H1 (cell line): ENCODE measurements at regions not wholly inside any gene's neighbourhood (a gene's known extent, or its start where the extent isn't known, plus 50 kb on each side); places are given as distances from the start of the nearest gene placed in this dataset.

ENCODE experiments used
- CTCF ChIA-PET: fragments of 300-600 bp; sonication (Branson Sonifier 250); formaldehyde crosslinking; loops from one replicate; lab custom pipeline; 2021; ENCODE audit not compliant: partially characterized antibody; lab: Charles Lee
- POLR2A ChIA-PET: fragments of 300-600 bp; sonication (Branson Sonifier 250); formaldehyde crosslinking; loops from one replicate; lab custom pipeline; 2021; ENCODE audit warnings: inconsistent platforms; ENCODE audit not compliant: partially characterized antibody; lab: Charles Lee
- DNase-seq, 2 experiments: peaks; one replicate each; pipeline versions ENCODE4 v3.0.0 to v3.0.0-alpha.2; 2010 to 2022; ENCODE audit warnings: low spot score in 2 of 2, low read depth in 1 of 2, mixed read lengths in 1 of 2
- FAIRE-seq: peaks from 2 replicates; lab custom pipeline; 2011; peaks lifted over from hg19 to GRCh38; lab: Jason Lieb, UNC
- H2AFZ ChIP-seq: 2 replicates; pipeline ENCODE4 v1.8.1; 2012; ENCODE audit warnings: low read length, inconsistent platforms
- H2AK5ac ChIP-seq: 2 replicates; pipeline ENCODE4 v1.6.1; 2013; ENCODE audit warnings: low read depth, low read length
- H2BK120ac ChIP-seq: replicated peaks from 2 replicates; pipeline ENCODE3; 2013; ENCODE audit warnings: low read depth, low read length, inconsistent platforms
- H2BK12ac ChIP-seq: 2 replicates; pipeline ENCODE4 v1.6.1; 2013; ENCODE audit warnings: low read depth, low read length
- H2BK15ac ChIP-seq: 2 replicates; pipeline ENCODE4 v1.6.1; 2013; ENCODE audit warnings: low read length
- H2BK20ac ChIP-seq: 2 replicates; pipeline ENCODE4 v1.6.1; 2013; ENCODE audit warnings: low read length
- H2BK5ac ChIP-seq: 2 replicates; pipeline ENCODE4 v1.6.1; 2013; ENCODE audit warnings: low read depth, low read length
- H3K14ac ChIP-seq: 2 replicates; pipeline ENCODE4 v1.6.1; 2013; ENCODE audit warnings: inconsistent platforms; ENCODE audit not compliant: insufficient read length
- H3K18ac ChIP-seq: 2 replicates; pipeline ENCODE4 v1.6.1; 2013; ENCODE audit warnings: low read length; ENCODE audit errors: extremely low read depth
- H3K23ac ChIP-seq: 2 replicates; pipeline ENCODE4 v1.6.1; 2013; ENCODE audit warnings: inconsistent platforms; ENCODE audit not compliant: insufficient read length
- H3K23me2 ChIP-seq: 2 replicates; pipeline ENCODE4 v1.6.1; 2013; ENCODE audit warnings: low read depth, low read length
- H3K27ac ChIP-seq: 2 replicates; pipeline ENCODE4 v1.6.1; 2011; ENCODE audit warnings: low read depth, low read length, inconsistent platforms
- H3K27me3 ChIP-seq, 4 experiments: replicated peaks in 1 of 4; 1 replicate in 1 of 4; 2 replicates in 3 of 4; pipeline versions ENCODE4 v1.6.1 to v1.8.1; 2011 to 2013; ENCODE audit warnings: low read length in 3 of 4, mild to moderate bottlenecking in 3 of 4, inconsistent platforms in 2 of 4, mixed read lengths in 2 of 4, moderate library complexity in 1 of 4; ENCODE audit not compliant: control insufficient read depth in 3 of 4, insufficient read depth in 3 of 4; ENCODE audit errors: extremely low read depth in 1 of 4
- H3K36me3 ChIP-seq, 4 experiments: 2 replicates each; pipeline versions ENCODE4 v1.6.1 to v1.8.1; 2011 to 2013; ENCODE audit warnings: mild to moderate bottlenecking in 4 of 4, low read length in 3 of 4, moderate library complexity in 2 of 4, control low read depth in 1 of 4, inconsistent platforms in 1 of 4; ENCODE audit not compliant: insufficient read depth in 4 of 4, control insufficient read depth in 2 of 4
- H3K4ac ChIP-seq: replicated peaks from 2 replicates; pipeline ENCODE3; 2013; ENCODE audit warnings: low read length, low read depth, mixed read lengths, inconsistent platforms; ENCODE audit not compliant: insufficient read length
- H3K4me1 ChIP-seq, 4 experiments: replicated peaks in 1 of 4; 1 replicate in 1 of 4; 2 replicates in 3 of 4; pipeline versions ENCODE4 v1.6.1 to v1.8.1; 2011 to 2013; ENCODE audit warnings: low read length in 3 of 4, inconsistent platforms in 2 of 4, mixed read lengths in 1 of 4; ENCODE audit not compliant: insufficient read depth in 4 of 4, control insufficient read depth in 3 of 4
- H3K4me2 ChIP-seq, 2 experiments: 2 replicates each; pipeline versions ENCODE4 v1.6.1 to v1.8.1; 2011 to 2013; ENCODE audit warnings: low read depth in 2 of 2, low read length in 2 of 2, control low read depth in 1 of 2, inconsistent platforms in 1 of 2, mild to moderate bottlenecking in 1 of 2; ENCODE audit not compliant: insufficient read depth in 1 of 2
- H3K4me3 ChIP-seq, 4 experiments: fragments of 200-600, 300-600 bp in 1 of 4; sonication (generic), shearing (Covaris generic), sonication (Bioruptor Twin) in 1 of 4; 2 replicates each; pipeline versions ENCODE4 v1.5.1 to v1.8.1; 2011 to 2016; ENCODE audit warnings: low read length in 4 of 4, low read depth in 3 of 4, control low read depth in 2 of 4, inconsistent platforms in 2 of 4, mild to moderate bottlenecking in 2 of 4, mixed read lengths in 1 of 4, moderate library complexity in 1 of 4; ENCODE audit not compliant: insufficient read depth in 2 of 4; ENCODE audit errors: extremely low read depth in 1 of 4
- H3K56ac ChIP-seq: replicated peaks from 2 replicates; pipeline ENCODE3; 2013; ENCODE audit warnings: low read depth, mild to moderate bottlenecking, mixed read lengths, low read length, inconsistent platforms; ENCODE audit not compliant: insufficient read length
- H3K79me1 ChIP-seq: 2 replicates; pipeline ENCODE4 v1.6.1; 2013; ENCODE audit warnings: low read depth, low read length, control low read depth
- H3K79me2 ChIP-seq, 2 experiments: 2 replicates each; pipeline versions ENCODE4 v1.6.1 to v1.8.1; 2012 to 2013; ENCODE audit warnings: low read length in 2 of 2, mild to moderate bottlenecking in 2 of 2, inconsistent platforms in 1 of 2; ENCODE audit not compliant: insufficient read depth in 2 of 2, control insufficient read depth in 1 of 2
- H3K9ac ChIP-seq, 4 experiments: replicated peaks in 1 of 4; 1 replicate in 1 of 4; 2 replicates in 3 of 4; pipeline versions ENCODE4 v1.6.1 to v1.8.1; 2011 to 2013; ENCODE audit warnings: low read depth in 3 of 4, low read length in 3 of 4, control low read depth in 2 of 4, mild to moderate bottlenecking in 2 of 4, moderate library complexity in 2 of 4, inconsistent platforms in 1 of 4; ENCODE audit errors: extremely low read depth in 1 of 4
- H3K9me3 ChIP-seq, 2 experiments: 2 replicates each; pipeline versions ENCODE4 v1.6.1 to v1.8.1; 2012 to 2013; ENCODE audit warnings: mild to moderate bottlenecking in 2 of 2, moderate library complexity in 2 of 2, control low read depth in 1 of 2, inconsistent platforms in 1 of 2, low read depth in 1 of 2, low read length in 1 of 2, mixed read lengths in 1 of 2; ENCODE audit not compliant: insufficient read depth in 2 of 2
- H4K20me1 ChIP-seq, 2 experiments: replicated peaks in 1 of 2; 2 replicates each; pipeline versions ENCODE3 to v1.8.1; 2011 to 2013; ENCODE audit warnings: inconsistent platforms in 2 of 2, low read length in 2 of 2, mild to moderate bottlenecking in 1 of 2; ENCODE audit not compliant: insufficient read depth in 2 of 2, control insufficient read depth in 1 of 2
- H4K5ac ChIP-seq: 2 replicates; pipeline ENCODE4 v1.6.1; 2013; ENCODE audit warnings: low read length, low read depth, mixed read lengths, inconsistent platforms; ENCODE audit not compliant: insufficient read length
- H4K8ac ChIP-seq: 2 replicates; pipeline ENCODE4 v1.8.0; 2013; ENCODE audit warnings: mild to moderate bottlenecking, moderate library complexity, low read length, inconsistent platforms; ENCODE audit not compliant: insufficient read depth; ENCODE audit errors: extremely low read depth
- H4K91ac ChIP-seq: replicated peaks from 2 replicates; pipeline ENCODE3; 2013; ENCODE audit warnings: low read length, mixed read lengths, inconsistent platforms; ENCODE audit not compliant: insufficient read length
- ATF3 ChIP-seq: IDR thresholded peaks from 2 replicates; pipeline ENCODE4 v1.6.1; 2011; ENCODE audit warnings: low read depth, mild to moderate bottlenecking, low read length; ENCODE audit not compliant: insufficient read depth
- BCL11A ChIP-seq, 2 experiments: IDR thresholded peaks; one replicate each; pipeline ENCODE4 v1.6.1; 2011; ENCODE audit warnings: low read depth in 2 of 2, low read length in 2 of 2, mild to moderate bottlenecking in 2 of 2
- CTCF ChIP-seq, 3 experiments: IDR thresholded peaks; 1 replicate in 2 of 3; 2 replicates in 1 of 3; pipeline versions ENCODE4 v1.5.1 to v1.6.1; 2011; ENCODE audit warnings: low read length in 3 of 3, mild to moderate bottlenecking in 3 of 3, inconsistent platforms in 2 of 3, low read depth in 1 of 3, moderate library complexity in 1 of 3; ENCODE audit not compliant: insufficient read depth in 1 of 3; ENCODE audit errors: control extremely low read depth in 1 of 3
- GABPA ChIP-seq: IDR thresholded peaks from 2 replicates; pipeline ENCODE4 v1.6.1; 2011; ENCODE audit warnings: mild to moderate bottlenecking, low read length, moderate library complexity, borderline replicate concordance; ENCODE audit not compliant: insufficient read depth
- JUND ChIP-seq: IDR thresholded peaks from 2 replicates; pipeline ENCODE4 v1.6.1; 2011; ENCODE audit warnings: mild to moderate bottlenecking, improper control_type of control experiment, low read length
- NANOG ChIP-seq: IDR thresholded peaks from 2 replicates; pipeline ENCODE4 v1.6.1; 2011; ENCODE audit warnings: low read length, low read depth, mild to moderate bottlenecking, inconsistent platforms; ENCODE audit not compliant: insufficient read depth, poor library complexity, severe bottlenecking
- POU5F1 ChIP-seq: IDR thresholded peaks from 2 replicates; pipeline ENCODE4 v1.6.1; 2011; ENCODE audit warnings: low read depth, mild to moderate bottlenecking, low read length, moderate library complexity
- SIX5 ChIP-seq: IDR thresholded peaks from 2 replicates; pipeline ENCODE4 v1.6.1; 2011; ENCODE audit warnings: mild to moderate bottlenecking, low read depth, low read length
- SRF ChIP-seq: IDR thresholded peaks from 2 replicates; pipeline ENCODE4 v1.6.1; 2011; ENCODE audit warnings: mild to moderate bottlenecking, low read depth, low read length, moderate library complexity
- USF2 ChIP-seq: IDR thresholded peaks from 2 replicates; pipeline ENCODE4 v1.6.1; 2011; ENCODE audit warnings: low read length, improper control_type of control experiment
- WGBS, 2 experiments: shearing (Covaris generic) in 1 of 2; methylation state at CpG; one replicate each; pipeline versions ENCODE4 v1.1.6 to v1.1.7; 2013 to 2015; ENCODE audit warnings: low lambda C conversion rate in 2 of 2, mixed read lengths in 2 of 2, inconsistent platforms in 1 of 2, low coverage in 1 of 2, missing lambda C conversion rate in 1 of 2; ENCODE audit not compliant: insufficient replicate concordance in 2 of 2, insufficient coverage in 1 of 2, insufficient read length in 1 of 2; ENCODE audit errors: extremely low coverage in 1 of 2, missing lambda C conversion rate in 1 of 2; 5-methylcytosine and 5-hydroxymethylcytosine counted together

- WGBS, 2 experiments, result 90% methylated on average over 12 of the region's 12 CpGs; no CpG with 5 or more reads in 1 of the 2 experiments
- no peak overlapping the region for H4K8ac ChIP-seq
- no peak overlapping the region for H4K91ac ChIP-seq
- H3K18ac ChIP-seq, result no peak overlapping the region
- H3K14ac ChIP-seq, result no peak overlapping the region
- no peak overlapping the region for H3K27ac ChIP-seq
- H3K9ac ChIP-seq, result no peak overlapping the region
- H2AFZ ChIP-seq, result 0 out of 2 replicates have a peak overlapping the region, but pooled peaks have one; percentile 33
- H3K56ac ChIP-seq, result no peak overlapping the region
- H3K4ac ChIP-seq, result no peak overlapping the region
- no peak overlapping the region for H2BK15ac ChIP-seq
- H3K36me3 ChIP-seq, result peaks cover 0 to 3% (median 0%) of the 10 kb centered on the region in 4 experiments; a peak in 1 of 8 replicates
- H2BK120ac ChIP-seq, result no peak overlapping the region
- FAIRE-seq (no peak), DNase-seq (no peak)
- H3K79me2 ChIP-seq, result no peaks in the 10 kb centered on the region
- no peaks in the 10 kb centered on the region for H3K9me3 ChIP-seq
- ChIA-PET CTCF (interaction anchor here (0.6 to 2.7 kb wide), 3 partner anchors 8 to 533 kb away, joined by 3 to 8 read pairs (median 4); no protein-coding TSS in a partner anchor), POLR2A (interaction anchor here (0.7 kb wide), 1 partner anchor 103 kb away, joined by 3 read pairs; no protein-coding TSS in a partner anchor)
- no peaks in the 10 kb centered on the region for H3K23me2 ChIP-seq
- no peak overlapping the region for H4K5ac ChIP-seq
- H2BK20ac ChIP-seq, result no peak overlapping the region
- H2BK5ac ChIP-seq, result no peak overlapping the region
- no peaks in the 10 kb centered on the region for H3K4me1 ChIP-seq
- no peak overlapping the region for H3K4me2 ChIP-seq
- H2BK12ac ChIP-seq, result no peak overlapping the region
- no peaks in the 10 kb centered on the region for H4K20me1 ChIP-seq
- H3K79me1 ChIP-seq, result no peaks in the 10 kb centered on the region
- H2AK5ac ChIP-seq, result no peak overlapping the region
- no peak overlapping the region for H3K23ac ChIP-seq
- no peak overlapping the region for H3K4me3 ChIP-seq
- H3K27me3 ChIP-seq, result no peaks in the 10 kb centered on the region
- TF ChIP-seq POU5F1 (no peak), GABPA (no peak), BCL11A (IDR thresholded peaks at IDR 0.05; ENCODE audit: low read depth in 2 of 2, low read length in 2 of 2) (no peak), NANOG (no peak), JUND (no peak), SIX5 (no peak), SRF (no peak), USF2 (no peak), ATF3 (no peak), CTCF (IDR thresholded peaks at IDR 0.05; ENCODE audit: control extremely low read depth in 1 of 3, insufficient read depth in 1 of 3, low read depth in 1 of 3, low read length in 3 of 3) (no peak)
Observed at GRCh38 chr11:122025757-122026156, 90.3 kb downstream of the BLID start.
